DND-41 (cell line): ENCODE measurements at regions not wholly inside any gene's neighbourhood (a gene's known extent, or its start where the extent isn't known, plus 50 kb on each side); places are given as distances from the start of the nearest gene placed in this dataset.

Source experiments
- CTCF ChIP-seq: IDR thresholded peaks from 2 replicates; pipeline ENCODE4 v1.5.1; 2012; ENCODE audit warnings: borderline replicate concordance, low read length, moderate library complexity, mild to moderate bottlenecking; ENCODE audit not compliant: poor library complexity, severe bottlenecking; ENCODE audit errors: extremely low read depth
- EZH2 ChIP-seq: IDR thresholded peaks from 3 replicates; pipeline ENCODE4 v1.6.1; 2012; ENCODE audit warnings: borderline replicate concordance, low read depth, mild to moderate bottlenecking, moderate library complexity, low read length, inconsistent platforms; ENCODE audit not compliant: severe bottlenecking

DNA sequence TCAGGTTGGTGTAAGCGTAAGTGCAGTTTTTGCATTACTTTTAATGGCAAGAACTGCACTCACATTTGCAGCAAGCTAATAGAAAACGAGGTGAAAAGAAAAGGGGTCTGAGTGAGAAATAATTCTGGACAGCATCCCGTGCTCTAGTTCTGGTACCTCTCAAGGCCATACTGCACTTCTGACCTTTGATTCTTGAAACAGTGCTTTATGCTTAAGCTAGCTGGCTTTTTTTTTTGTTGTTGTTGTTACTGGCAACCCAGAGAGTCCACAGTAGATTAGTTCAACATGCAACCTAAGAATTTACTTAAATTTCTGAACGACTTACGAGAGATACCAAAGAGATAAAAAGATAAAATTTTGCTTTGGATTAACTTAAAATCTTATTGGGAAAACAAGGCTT is 75.2 kb upstream of the PRKD1 start:
- TF ChIP-seq CTCF = no peak
- TF ChIP-seq EZH2 = no peak
